ENCODE measurements at regions not wholly inside any gene's neighbourhood (a gene's known extent, or its start where the extent isn't known, plus 50 kb on each side); places are given as distances from the start of the nearest gene placed in this dataset.

DNA sequence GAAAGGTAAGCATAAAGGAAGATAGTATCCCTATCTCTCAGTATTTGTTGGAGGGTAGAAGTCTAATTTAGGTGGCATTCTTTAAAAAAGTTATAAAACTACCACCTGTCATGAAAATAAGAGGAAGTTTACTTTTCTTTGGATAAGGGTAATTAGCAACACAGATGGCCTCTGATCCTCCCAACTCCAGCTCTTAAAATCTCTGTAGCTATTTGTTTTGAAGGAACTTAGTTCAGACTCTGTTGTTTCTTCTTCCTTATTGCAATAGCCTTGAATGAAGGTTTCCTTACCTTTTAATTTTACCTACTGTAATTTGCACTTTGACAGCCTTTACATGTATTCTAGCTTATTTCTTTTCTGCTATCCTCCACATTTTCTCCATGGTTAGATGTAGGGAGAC is 1261.3 kb downstream of the RAPGEF2 start:
- TF ChIP-seq CTCF (IDR thresholded peaks at IDR 0.05) (no peak), EP300 (IDR thresholded peaks at IDR 0.05; ENCODE audit: low read depth) (no peak)
